ENCODE measurements at regions not wholly inside any gene's neighbourhood (a gene's known extent, or its start where the extent isn't known, plus 50 kb on each side); places are given as distances from the start of the nearest gene placed in this dataset.
"Not testable (repeated sequence)": the region's sequence is repeated elsewhere in the genome, so short reads cannot be mapped to it uniquely, and the experiment has no call there.

- Histone ChIP-seq H3K4me3 (ENCODE audit: low read length) (no peak overlapping the region), H3K4me2 (ENCODE audit: low read length) (no peak overlapping the region), H3K27me3 (ENCODE audit: control insufficient read depth, insufficient read depth, low read length) (no peaks in the 10 kb centered on the region), H3K9me3 (replicated peaks; ENCODE audit: low read length) (no peaks in the 10 kb centered on the region), H3K4me1 (ENCODE audit: control insufficient read depth, insufficient read depth, low read length) (no peaks in the 10 kb centered on the region), H3K36me3 (ENCODE audit: insufficient read depth, low read length) (no peaks in the 10 kb centered on the region), H3K9ac (ENCODE audit: low read depth, low read length) (no peak overlapping the region)
These were observed 959.3 kb downstream of the NCAM2 start for GRCh38 chr21:21957490-21957889.

- no peaks in the 10 kb centered on the region for H3K9me3 ChIP-seq (replicated peaks; ENCODE audit: low read length)
- no peaks in the 10 kb centered on the region for H3K27me3 ChIP-seq (ENCODE audit: control insufficient read depth, insufficient read depth, low read length)
- H3K36me3 ChIP-seq (ENCODE audit: insufficient read depth, low read length): no peaks in the 10 kb centered on the region
- no peak overlapping the region for H3K4me2 ChIP-seq (ENCODE audit: low read length)
- no peak overlapping the region for H3K4me3 ChIP-seq (ENCODE audit: low read length)
- H3K4me1 ChIP-seq (ENCODE audit: control insufficient read depth, insufficient read depth, low read length): no peaks in the 10 kb centered on the region
- no peak overlapping the region for H3K9ac ChIP-seq (ENCODE audit: low read depth, low read length)
These were observed 965.7 kb downstream of the NCAM2 start for GRCh38 chr21:21963911-21964310.

GRCh38 chr21:21968810-21969209, 970.6 kb downstream of the NCAM2 start:
- Histone ChIP-seq H3K4me3 (ENCODE audit: low read length) (no peak overlapping the region), H3K27me3 (ENCODE audit: control insufficient read depth, insufficient read depth, low read length) (no peaks in the 10 kb centered on the region), H3K9me3 (replicated peaks; ENCODE audit: low read length) (peaks cover 3% of the 10 kb centered on the region)

GRCh38 chr21:21969211-21969610, 971.0 kb downstream of the NCAM2 start:
- peaks cover 3% of the 10 kb centered on the region for H3K9me3 ChIP-seq (replicated peaks; ENCODE audit: low read length)
- H3K4me3 ChIP-seq (ENCODE audit: low read length): no peak overlapping the region
- no peak overlapping the region for H3K9ac ChIP-seq (ENCODE audit: low read depth, low read length)
- H3K4me2 ChIP-seq (ENCODE audit: low read length): no peak overlapping the region
- no peaks in the 10 kb centered on the region for H3K36me3 ChIP-seq (ENCODE audit: insufficient read depth, low read length)
- no peaks in the 10 kb centered on the region for H3K27me3 ChIP-seq (ENCODE audit: control insufficient read depth, insufficient read depth, low read length)
- H3K4me1 ChIP-seq (ENCODE audit: control insufficient read depth, insufficient read depth, low read length): no peaks in the 10 kb centered on the region

More at GRCh38 chr21:21968810-21969209, 970.6 kb downstream of the NCAM2 start:
- no peaks in the 10 kb centered on the region for H3K4me1 ChIP-seq (ENCODE audit: control insufficient read depth, insufficient read depth, low read length)
- no peaks in the 10 kb centered on the region for H3K36me3 ChIP-seq (ENCODE audit: insufficient read depth, low read length)
- no peak overlapping the region for H3K4me2 ChIP-seq (ENCODE audit: low read length)
- no peak overlapping the region for H3K9ac ChIP-seq (ENCODE audit: low read depth, low read length)

GRCh38 chr21:21971384-21971783, 973.2 kb downstream of the NCAM2 start:
- Histone ChIP-seq H3K9ac (ENCODE audit: low read depth, low read length) (no peak overlapping the region), H3K36me3 (ENCODE audit: insufficient read depth, low read length) (no peaks in the 10 kb centered on the region), H3K4me1 (ENCODE audit: control insufficient read depth, insufficient read depth, low read length) (no peaks in the 10 kb centered on the region), H3K9me3 (replicated peaks; ENCODE audit: low read length) (peaks cover 3% of the 10 kb centered on the region), H3K4me2 (ENCODE audit: low read length) (no peak overlapping the region), H3K27me3 (ENCODE audit: control insufficient read depth, insufficient read depth, low read length) (no peaks in the 10 kb centered on the region), H3K4me3 (ENCODE audit: low read length) (no peak overlapping the region)

GRCh38 chr21:21973806-21974205, 975.6 kb downstream of the NCAM2 start:
- H3K4me2 ChIP-seq (ENCODE audit: low read length): no peak overlapping the region
- no peak overlapping the region for H3K9ac ChIP-seq (ENCODE audit: low read depth, low read length)
- H3K4me1 ChIP-seq (ENCODE audit: control insufficient read depth, insufficient read depth, low read length): no peaks in the 10 kb centered on the region
- no peaks in the 10 kb centered on the region for H3K36me3 ChIP-seq (ENCODE audit: insufficient read depth, low read length)
- H3K27me3 ChIP-seq (ENCODE audit: control insufficient read depth, insufficient read depth, low read length): no peaks in the 10 kb centered on the region
- peaks cover 3% of the 10 kb centered on the region for H3K9me3 ChIP-seq (replicated peaks; ENCODE audit: low read length)
- no peak overlapping the region for H3K4me3 ChIP-seq (ENCODE audit: low read length)

- Histone ChIP-seq H3K9ac (ENCODE audit: low read depth, low read length) (no peak overlapping the region), H3K4me2 (ENCODE audit: low read length) (no peak overlapping the region), H3K36me3 (ENCODE audit: insufficient read depth, low read length) (no peaks in the 10 kb centered on the region), H3K9me3 (replicated peaks; ENCODE audit: low read length) (no peaks in the 10 kb centered on the region), H3K4me1 (ENCODE audit: control insufficient read depth, insufficient read depth, low read length) (no peaks in the 10 kb centered on the region), H3K27me3 (ENCODE audit: control insufficient read depth, insufficient read depth, low read length) (no peaks in the 10 kb centered on the region), H3K4me3 (ENCODE audit: low read length) (no peak overlapping the region)
These were observed 998.7 kb downstream of the NCAM2 start for GRCh38 chr21:21996891-21997290.

- Histone ChIP-seq H3K9ac (ENCODE audit: low read depth, low read length) (no peak overlapping the region), H3K36me3 (ENCODE audit: insufficient read depth, low read length) (no peaks in the 10 kb centered on the region), H3K27me3 (ENCODE audit: control insufficient read depth, insufficient read depth, low read length) (no peaks in the 10 kb centered on the region), H3K4me1 (ENCODE audit: control insufficient read depth, insufficient read depth, low read length) (no peaks in the 10 kb centered on the region), H3K4me2 (ENCODE audit: low read length) (no peak overlapping the region), H3K9me3 (replicated peaks; ENCODE audit: low read length) (no peaks in the 10 kb centered on the region), H3K4me3 (ENCODE audit: low read length) (no peak overlapping the region)
These were observed 999.5 kb downstream of the NCAM2 start for GRCh38 chr21:21997390-21998333.

- Histone ChIP-seq H3K27me3 (ENCODE audit: control insufficient read depth, insufficient read depth, low read length) (no peaks in the 10 kb centered on the region), H3K4me2 (ENCODE audit: low read length) (no peak overlapping the region), H3K4me3 (ENCODE audit: low read length) (no peak overlapping the region), H3K9ac (ENCODE audit: low read depth, low read length) (no peak overlapping the region), H3K9me3 (replicated peaks; ENCODE audit: low read length) (no peaks in the 10 kb centered on the region), H3K4me1 (ENCODE audit: control insufficient read depth, insufficient read depth, low read length) (peaks cover 5% of the 10 kb centered on the region), H3K36me3 (ENCODE audit: insufficient read depth, low read length) (no peaks in the 10 kb centered on the region)
These were observed 1021.6 kb downstream of the NCAM2 start for GRCh38 chr21:22019766-22020165.

GRCh38 chr21:22020221-22020620, 1022.0 kb downstream of the NCAM2 start:
- Histone ChIP-seq H3K4me2 (ENCODE audit: low read length) (no peak overlapping the region), H3K9ac (ENCODE audit: low read depth, low read length) (no peak overlapping the region), H3K27me3 (ENCODE audit: control insufficient read depth, insufficient read depth, low read length) (no peaks in the 10 kb centered on the region), H3K9me3 (replicated peaks; ENCODE audit: low read length) (no peaks in the 10 kb centered on the region), H3K4me1 (ENCODE audit: control insufficient read depth, insufficient read depth, low read length) (peaks cover 5% of the 10 kb centered on the region), H3K4me3 (ENCODE audit: low read length) (no peak overlapping the region), H3K36me3 (ENCODE audit: insufficient read depth, low read length) (no peaks in the 10 kb centered on the region)

- not testable (repeated sequence) for H3K27me3 ChIP-seq (ENCODE audit: control insufficient read depth, insufficient read depth, low read length); H3K4me1 ChIP-seq (ENCODE audit: control insufficient read depth, insufficient read depth, low read length); H3K4me2 ChIP-seq (ENCODE audit: low read length); H3K9me3 ChIP-seq (replicated peaks; ENCODE audit: low read length); H3K4me3 ChIP-seq (ENCODE audit: low read length); H3K36me3 ChIP-seq (ENCODE audit: insufficient read depth, low read length); H3K9ac ChIP-seq (ENCODE audit: low read depth, low read length)
These were observed 1025.7 kb downstream of the NCAM2 start for GRCh38 chr21:22023896-22024295.

- peaks cover 8% of the 10 kb centered on the region for H3K9me3 ChIP-seq (replicated peaks; ENCODE audit: low read length)
- no peak overlapping the region for H3K4me2 ChIP-seq (ENCODE audit: low read length)
- H3K4me1 ChIP-seq (ENCODE audit: control insufficient read depth, insufficient read depth, low read length): no peaks in the 10 kb centered on the region
These were observed 1046.2 kb downstream of the NCAM2 start for GRCh38 chr21:22044431-22044830.

More at GRCh38 chr21:22044431-22044830, 1046.2 kb downstream of the NCAM2 start:
- no peak overlapping the region for H3K9ac ChIP-seq (ENCODE audit: low read depth, low read length)
- H3K27me3 ChIP-seq (ENCODE audit: control insufficient read depth, insufficient read depth, low read length): no peaks in the 10 kb centered on the region
- no peaks in the 10 kb centered on the region for H3K36me3 ChIP-seq (ENCODE audit: insufficient read depth, low read length)
- no peak overlapping the region for H3K4me3 ChIP-seq (ENCODE audit: low read length)
